ENCODE measurements at regions not wholly inside any gene's neighbourhood (a gene's known extent, or its start where the extent isn't known, plus 50 kb on each side); places are given as distances from the start of the nearest gene placed in this dataset.

DNA sequence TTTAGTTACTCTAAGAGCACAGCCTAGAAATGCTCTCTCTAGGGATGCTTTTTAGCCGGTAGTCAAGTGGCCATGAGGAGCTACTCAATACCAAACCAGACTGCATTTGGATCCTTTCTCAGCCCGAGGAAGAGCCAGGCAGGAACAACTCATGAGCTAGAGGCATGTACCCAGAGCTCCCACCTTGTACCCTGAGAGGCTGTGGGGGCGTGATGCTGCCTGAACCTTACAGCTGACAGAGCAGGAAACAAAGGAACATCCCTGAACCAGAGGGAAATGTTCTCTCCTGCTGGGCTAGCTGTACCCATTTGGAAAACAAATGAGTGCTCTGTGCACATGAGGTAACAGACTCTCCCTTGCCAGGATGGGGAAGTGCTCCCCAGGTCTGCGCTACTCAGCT is 131.6 kb downstream of the OSR1 start:
- DNase-seq (ENCODE audit: low spot score in 2 of 2), result no peak
- in situ Hi-C loops (cut with MboI; ENCODE audit: low sequenced_read_pairs), result loop anchor here (5.0 kb wide), 1 partner anchor 120 kb away; no protein-coding TSS in a partner anchor
- no peaks in the 10 kb centered on the region for H3K27me3 ChIP-seq (ENCODE audit: low read depth)
- no peaks in the 10 kb centered on the region; the same call in 1 of the 2 replicates for H3K9me3 ChIP-seq
- no peaks in the 10 kb centered on the region for H3K36me3 ChIP-seq (replicated peaks)
- peaks cover 22% of the 10 kb centered on the region for H3K4me1 ChIP-seq
- H3K4me3 ChIP-seq, result no peak overlapping the region

GRCh38 chr2:19226386-19226785 is 132.0 kb downstream of the OSR1 start:
- in situ Hi-C loops (cut with MboI; ENCODE audit: low sequenced_read_pairs), result loop anchor here (5.0 kb wide), 1 partner anchor 121 kb away; no protein-coding TSS in a partner anchor
- DNase-seq (ENCODE audit: low spot score in 2 of 2), result no peak
- Histone ChIP-seq H3K4me3 (no peak overlapping the region), H3K9me3 (no peaks in the 10 kb centered on the region; the same call in 1 of the 2 replicates), H3K36me3 (replicated peaks) (no peaks in the 10 kb centered on the region), H3K27me3 (ENCODE audit: low read depth) (no peaks in the 10 kb centered on the region), H3K4me1 (peaks cover 22% of the 10 kb centered on the region)

DNA sequence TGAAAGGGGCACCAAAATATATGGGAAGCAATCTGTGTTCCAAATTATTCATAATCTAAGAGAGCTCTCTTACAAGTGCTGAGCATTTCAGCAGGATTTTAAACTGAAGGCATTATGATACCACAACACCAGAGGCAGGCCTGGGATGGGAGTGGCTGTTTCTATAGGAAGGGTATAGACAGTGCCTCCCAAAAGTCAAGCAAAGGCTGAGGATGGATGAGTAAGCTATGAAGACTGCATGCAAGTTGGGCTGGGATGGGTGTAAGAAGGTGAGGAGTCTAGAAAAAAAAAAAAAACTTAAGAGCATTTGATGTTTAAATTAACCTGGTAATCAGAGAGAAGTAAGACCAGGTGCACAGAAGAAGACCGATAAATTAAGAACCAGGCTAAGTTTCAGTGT is 132.5 kb downstream of the OSR1 start:
- H3K27me3 ChIP-seq (ENCODE audit: low read depth), result no peaks in the 10 kb centered on the region
- no peak overlapping the region for H3K4me3 ChIP-seq
- H3K36me3 ChIP-seq (replicated peaks), result no peaks in the 10 kb centered on the region
- in situ Hi-C loops (cut with MboI; ENCODE audit: low sequenced_read_pairs), result loop anchor here (5.0 kb wide), 1 partner anchor 121 kb away; no protein-coding TSS in a partner anchor
- no peak for DNase-seq (ENCODE audit: low spot score in 2 of 2)
- H3K4me1 ChIP-seq, result peaks cover 22% of the 10 kb centered on the region
- no peaks in the 10 kb centered on the region; the same call in 1 of the 2 replicates for H3K9me3 ChIP-seq

DNA sequence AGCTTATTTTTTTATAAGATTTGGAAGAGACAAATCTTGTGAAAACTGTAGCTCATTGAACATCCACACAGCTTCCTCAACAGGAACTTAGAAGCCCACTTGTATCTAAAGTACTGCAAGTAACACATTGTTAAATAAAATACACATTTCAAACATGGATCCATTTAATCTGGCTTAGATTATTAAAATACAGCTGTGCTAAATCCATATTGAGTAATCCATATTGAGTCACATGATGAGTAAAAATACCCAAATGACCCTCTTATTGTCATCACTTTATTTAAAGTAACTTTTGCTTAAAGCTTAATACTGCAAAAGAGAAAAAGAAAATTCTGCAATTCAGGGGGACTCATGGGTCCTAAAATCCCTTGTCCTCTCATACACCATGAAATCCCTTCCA is 133.3 kb downstream of the OSR1 start:
- H3K4me1 ChIP-seq, result peaks cover 22% of the 10 kb centered on the region
- in situ Hi-C loops (cut with MboI; ENCODE audit: low sequenced_read_pairs), result loop anchor here (5.0 kb wide), 1 partner anchor 122 kb away; no protein-coding TSS in a partner anchor
- H3K36me3 ChIP-seq (replicated peaks), result no peaks in the 10 kb centered on the region
- H3K9me3 ChIP-seq, result no peaks in the 10 kb centered on the region; the same call in 1 of the 2 replicates
- no peaks in the 10 kb centered on the region for H3K27me3 ChIP-seq (ENCODE audit: low read depth)
- H3K4me3 ChIP-seq, result no peak overlapping the region
- DNase-seq (ENCODE audit: low spot score in 2 of 2), result no peak

DNA sequence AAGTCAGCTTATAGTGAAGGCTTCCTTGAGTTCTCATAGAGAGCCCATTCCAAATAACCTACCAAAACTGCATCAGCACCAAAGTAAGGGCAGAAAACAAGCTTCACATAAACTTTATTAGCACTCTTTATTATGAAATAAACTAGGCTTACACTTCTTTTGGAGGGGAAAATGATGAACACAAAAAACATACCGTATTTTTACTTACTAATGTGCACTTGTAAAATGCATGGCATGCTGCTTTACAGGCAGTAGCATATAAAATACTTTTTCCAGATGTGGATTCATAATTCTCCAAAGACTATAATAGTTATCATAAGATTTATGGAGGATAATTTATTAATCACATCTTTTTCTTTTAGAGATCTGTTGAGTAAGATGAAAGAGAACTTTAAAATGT is 133.9 kb downstream of the OSR1 start:
- no peaks in the 10 kb centered on the region for H3K36me3 ChIP-seq (replicated peaks)
- no peak overlapping the region for H3K4me3 ChIP-seq
- DNase-seq (ENCODE audit: low spot score in 2 of 2), result no peak
- peaks cover 19% of the 10 kb centered on the region for H3K4me1 ChIP-seq
- in situ Hi-C loops (cut with MboI; ENCODE audit: low sequenced_read_pairs), result no loop called here
- H3K27me3 ChIP-seq (ENCODE audit: low read depth), result no peaks in the 10 kb centered on the region
- H3K9me3 ChIP-seq, result no peaks in the 10 kb centered on the region

DNA sequence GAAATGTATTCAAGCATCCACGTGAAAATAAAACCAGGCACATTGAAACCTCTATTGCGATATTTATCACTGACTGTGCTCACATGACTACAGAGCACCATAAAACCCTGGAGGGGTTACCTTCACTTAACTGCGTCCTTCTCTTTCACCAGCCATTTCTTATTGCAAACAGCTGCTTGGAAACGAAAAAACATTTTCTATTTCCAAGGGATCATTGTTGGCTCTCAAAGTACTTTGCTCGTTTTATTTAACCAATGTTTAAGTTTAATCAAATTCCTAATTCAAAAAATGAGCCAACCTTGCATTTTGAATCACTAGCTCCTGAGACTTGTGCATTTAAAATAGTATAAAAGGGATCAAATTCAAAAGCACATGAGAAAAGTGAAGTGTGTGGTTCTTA is 134.4 kb downstream of the OSR1 start:
- in situ Hi-C loops (cut with MboI; ENCODE audit: low sequenced_read_pairs), result no loop called here
- DNase-seq (ENCODE audit: low spot score in 2 of 2), result no peak
- Histone ChIP-seq H3K36me3 (replicated peaks) (no peaks in the 10 kb centered on the region), H3K27me3 (ENCODE audit: low read depth) (no peaks in the 10 kb centered on the region), H3K9me3 (no peaks in the 10 kb centered on the region), H3K4me1 (peaks cover 14% of the 10 kb centered on the region), H3K4me3 (no peak overlapping the region)

DNA sequence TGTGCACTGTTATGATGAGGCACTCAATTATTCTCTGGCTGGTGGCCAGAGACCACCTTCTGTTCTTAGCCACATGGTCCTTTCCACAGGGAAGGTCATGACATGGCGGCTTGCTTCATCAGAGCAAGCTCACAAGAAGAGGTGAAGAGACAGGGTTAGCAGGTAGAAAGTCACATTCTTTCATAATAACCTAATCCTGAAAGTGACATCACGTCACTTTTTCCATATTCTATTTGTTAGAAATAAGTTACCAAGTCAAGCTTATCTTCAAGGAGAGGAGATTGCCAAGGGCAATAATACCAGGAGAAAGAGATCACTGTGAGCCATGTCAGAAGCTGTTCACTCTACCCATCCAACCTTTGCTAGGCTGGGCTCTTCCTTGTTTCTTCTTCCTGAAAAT is 139.4 kb downstream of the OSR1 start:
- H3K36me3 ChIP-seq (replicated peaks), result no peaks in the 10 kb centered on the region
- H3K4me3 ChIP-seq, result no peak overlapping the region
- DNase-seq (ENCODE audit: low spot score in 2 of 2), result no peak
- H3K4me1 ChIP-seq, result no peaks in the 10 kb centered on the region
- H3K27me3 ChIP-seq (ENCODE audit: low read depth), result no peaks in the 10 kb centered on the region
- in situ Hi-C loops (cut with MboI; ENCODE audit: low sequenced_read_pairs), result no loop called here
- no peaks in the 10 kb centered on the region for H3K9me3 ChIP-seq

GRCh38 chr2:19218166-19218565 is 140.3 kb downstream of the OSR1 start:
- no peak for DNase-seq (ENCODE audit: low spot score in 2 of 2)
- Histone ChIP-seq H3K4me3 (no peak overlapping the region), H3K36me3 (replicated peaks) (no peaks in the 10 kb centered on the region), H3K27me3 (ENCODE audit: low read depth) (no peaks in the 10 kb centered on the region), H3K9me3 (no peaks in the 10 kb centered on the region), H3K4me1 (no peaks in the 10 kb centered on the region)
- in situ Hi-C loops (cut with MboI; ENCODE audit: low sequenced_read_pairs), result no loop called here

GRCh38 chr2:19216676-19217602 is 141.5 kb downstream of the OSR1 start:
- no peaks in the 10 kb centered on the region for H3K27me3 ChIP-seq (ENCODE audit: low read depth)
- H3K4me1 ChIP-seq, result no peaks in the 10 kb centered on the region
- no peak overlapping the region for H3K4me3 ChIP-seq
- in situ Hi-C loops (cut with MboI; ENCODE audit: low sequenced_read_pairs), result no loop called here
- no peaks in the 10 kb centered on the region for H3K36me3 ChIP-seq (replicated peaks)
- H3K9me3 ChIP-seq, result no peaks in the 10 kb centered on the region
- peak in 1 of 2 experiments; percentile 30 for DNase-seq (ENCODE audit: low spot score in 2 of 2)

- H3K36me3 ChIP-seq (replicated peaks), result no peaks in the 10 kb centered on the region
- DNase-seq (ENCODE audit: low spot score in 2 of 2), result no peak
- no peak overlapping the region for H3K4me3 ChIP-seq
- H3K27me3 ChIP-seq (ENCODE audit: low read depth), result no peaks in the 10 kb centered on the region
- in situ Hi-C loops (cut with MboI; ENCODE audit: low sequenced_read_pairs), result no loop called here
- no peaks in the 10 kb centered on the region for H3K4me1 ChIP-seq
- H3K9me3 ChIP-seq, result no peaks in the 10 kb centered on the region
These were observed 142.2 kb downstream of the OSR1 start for GRCh38 chr2:19216238-19216637.

DNA sequence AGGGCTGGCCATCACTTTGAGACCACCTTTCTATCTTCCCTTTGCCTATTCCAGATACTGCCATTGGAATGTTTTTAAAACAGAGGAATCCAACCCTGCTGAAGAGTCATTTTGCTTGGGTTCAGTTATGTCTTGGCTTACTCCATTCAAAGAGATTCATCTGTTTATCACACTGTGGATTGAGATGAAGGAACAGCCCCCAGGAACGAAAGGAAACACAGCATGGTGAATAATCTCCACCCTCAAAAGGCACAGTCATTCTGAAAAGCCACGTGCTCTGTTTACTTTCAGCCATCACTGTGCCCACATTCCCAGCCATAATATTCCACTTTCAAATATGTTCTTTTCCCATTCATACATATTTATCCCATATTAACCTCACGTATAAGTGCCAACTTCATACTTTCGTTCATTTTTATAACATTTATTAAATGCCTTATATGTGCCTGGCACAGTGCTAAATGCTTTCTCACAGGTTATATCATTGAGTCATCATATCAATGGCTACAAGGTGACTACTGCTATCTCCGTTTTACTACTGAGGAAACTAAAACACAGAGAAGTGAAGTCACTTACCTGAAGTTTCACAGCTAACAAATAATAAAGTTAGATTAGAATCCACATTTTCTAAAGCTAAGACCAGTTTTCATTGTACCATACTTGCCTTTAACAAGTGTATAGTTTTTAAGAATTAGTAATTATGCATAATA is 143.6 kb downstream of the OSR1 start:
- in situ Hi-C loops (cut with MboI; ENCODE audit: low sequenced_read_pairs), result no loop called here
- Histone ChIP-seq H3K4me3 (no peak overlapping the region), H3K4me1 (no peaks in the 10 kb centered on the region), H3K27me3 (ENCODE audit: low read depth) (no peaks in the 10 kb centered on the region), H3K9me3 (no peaks in the 10 kb centered on the region), H3K36me3 (replicated peaks) (no peaks in the 10 kb centered on the region)
- DNase-seq (ENCODE audit: low spot score in 2 of 2), result no peak

DNA sequence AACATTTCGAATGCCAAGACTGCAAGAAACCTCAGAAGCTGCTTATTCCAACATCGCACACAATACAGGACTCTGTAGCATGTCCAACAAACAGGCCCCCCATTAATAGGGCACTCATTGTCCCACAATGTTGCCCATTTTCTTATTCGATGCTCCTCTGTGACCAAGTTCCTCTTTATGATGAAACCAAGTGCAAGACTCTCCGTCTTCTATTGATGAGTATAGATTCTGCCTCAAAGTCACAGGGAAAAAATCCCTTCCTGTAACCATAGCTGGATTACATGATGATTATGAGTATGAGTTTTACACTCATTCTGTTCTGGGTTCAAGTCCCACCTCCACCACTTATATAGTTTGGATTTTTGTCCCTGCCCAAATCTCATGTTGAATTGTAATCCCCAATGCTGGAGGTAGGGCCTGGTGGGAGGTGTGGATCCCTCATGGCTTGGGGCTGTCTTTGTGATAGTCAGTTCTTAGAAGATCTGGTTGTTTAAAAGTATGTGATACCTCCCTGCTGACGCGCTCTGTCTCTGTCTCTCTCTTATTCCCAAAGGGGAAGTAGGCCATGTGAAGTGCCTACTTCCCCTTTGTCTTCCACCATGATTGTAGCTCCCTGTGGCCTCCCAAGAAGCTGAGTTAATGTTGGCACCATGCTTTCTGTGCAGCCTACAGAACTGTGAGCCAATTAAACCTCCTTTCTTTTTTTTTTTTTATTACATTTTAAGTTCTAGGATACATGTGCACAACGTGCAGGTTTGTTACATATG is 148.7 kb downstream of the OSR1 start:
- H3K36me3 ChIP-seq (replicated peaks), result no peaks in the 10 kb centered on the region
- in situ Hi-C loops (cut with MboI; ENCODE audit: low sequenced_read_pairs), result no loop called here
- DNase-seq (ENCODE audit: low spot score in 2 of 2), result no peak

GRCh38 chr2:19208479-19209199 is 149.8 kb downstream of the OSR1 start:
- no peak for DNase-seq (ENCODE audit: low spot score in 2 of 2)
- Histone ChIP-seq H3K9me3 (no peaks in the 10 kb centered on the region), H3K4me1 (peaks cover 4% of the 10 kb centered on the region; the same call in 1 of the 2 replicates), H3K4me3 (no peak overlapping the region), H3K27me3 (ENCODE audit: low read depth) (no peaks in the 10 kb centered on the region), H3K36me3 (replicated peaks) (no peaks in the 10 kb centered on the region)
- in situ Hi-C loops (cut with MboI; ENCODE audit: low sequenced_read_pairs), result no loop called here

More for the DNA sequence above, 148.7 kb downstream of the OSR1 start:
- Histone ChIP-seq H3K4me3 (no peak overlapping the region), H3K4me1 (peaks cover 4% of the 10 kb centered on the region; the same call in 1 of the 2 replicates), H3K27me3 (ENCODE audit: low read depth) (no peaks in the 10 kb centered on the region), H3K9me3 (no peaks in the 10 kb centered on the region)

All from HAP-1 (cell line).